ENCODE measurements at regions not wholly inside any gene's neighbourhood (a gene's known extent, or its start where the extent isn't known, plus 50 kb on each side); places are given as distances from the start of the nearest gene placed in this dataset.

DNA sequence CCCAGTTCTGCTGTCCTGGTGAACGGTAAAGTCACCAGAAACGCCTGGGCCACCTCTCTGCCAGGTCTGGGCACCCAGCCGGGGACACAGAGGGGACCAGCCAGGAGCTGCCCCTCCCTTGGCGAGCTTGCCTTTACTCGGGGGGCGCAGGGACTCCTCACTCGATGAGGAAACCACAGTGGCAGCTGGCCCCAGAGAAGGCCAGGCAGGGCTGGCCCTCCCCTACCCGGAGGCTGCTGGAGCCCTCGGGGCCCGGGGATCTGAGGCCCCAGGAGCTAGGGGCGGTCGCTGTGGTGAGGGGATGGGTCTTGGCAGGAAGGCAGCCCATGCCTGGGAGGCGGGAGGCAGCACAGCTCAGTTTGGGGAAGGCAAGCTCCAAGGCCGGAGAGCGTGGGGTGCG lies 80.4 kb upstream of the SLCO4A1 start:
- no peak for DNase-seq (ENCODE audit: low read depth in 2 of 2)

DNA sequence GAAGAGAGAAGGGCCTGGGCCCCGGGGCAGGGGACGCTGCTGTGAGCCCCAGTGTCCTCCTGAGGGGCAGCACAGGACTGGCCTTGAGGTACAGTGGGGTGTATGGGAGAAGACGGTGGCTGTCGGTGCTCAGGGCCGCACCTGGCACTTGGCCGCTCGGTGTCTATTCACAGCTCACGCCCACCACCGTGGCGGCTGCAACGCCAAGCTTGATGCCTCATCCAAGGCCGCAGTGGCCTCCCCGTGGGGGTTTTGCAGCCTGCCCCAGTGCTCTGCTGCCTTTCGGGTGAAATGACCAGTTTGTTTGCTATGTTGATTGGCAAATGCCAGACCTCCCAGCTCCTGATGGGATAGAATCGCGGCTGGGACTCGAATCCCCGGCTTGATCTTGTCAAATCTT lies 79.5 kb upstream of the SLCO4A1 start:
- no peak for DNase-seq (ENCODE audit: low read depth in 2 of 2)

DNA sequence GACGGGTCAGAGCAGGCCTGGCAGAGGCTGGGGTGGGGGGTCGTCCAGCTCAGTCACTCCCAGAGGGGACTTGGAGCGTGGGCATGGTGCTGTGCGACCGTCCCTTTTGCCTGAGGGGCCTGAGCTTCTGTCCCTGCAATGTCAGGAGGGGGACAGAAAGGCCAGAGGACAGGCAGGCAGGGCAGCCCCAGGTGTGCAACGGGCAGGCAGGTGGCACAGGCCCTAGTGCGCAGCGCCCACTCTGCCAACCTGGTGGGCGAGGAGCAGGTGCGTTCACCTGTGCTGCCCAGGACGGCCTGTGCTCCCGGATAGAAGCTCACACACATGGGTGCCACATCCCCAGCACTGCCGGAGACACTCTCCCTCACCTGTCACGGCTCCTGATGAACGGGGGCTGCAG lies 78.7 kb upstream of the SLCO4A1 start:
- no peak for DNase-seq (ENCODE audit: low read depth in 2 of 2)

DNA sequence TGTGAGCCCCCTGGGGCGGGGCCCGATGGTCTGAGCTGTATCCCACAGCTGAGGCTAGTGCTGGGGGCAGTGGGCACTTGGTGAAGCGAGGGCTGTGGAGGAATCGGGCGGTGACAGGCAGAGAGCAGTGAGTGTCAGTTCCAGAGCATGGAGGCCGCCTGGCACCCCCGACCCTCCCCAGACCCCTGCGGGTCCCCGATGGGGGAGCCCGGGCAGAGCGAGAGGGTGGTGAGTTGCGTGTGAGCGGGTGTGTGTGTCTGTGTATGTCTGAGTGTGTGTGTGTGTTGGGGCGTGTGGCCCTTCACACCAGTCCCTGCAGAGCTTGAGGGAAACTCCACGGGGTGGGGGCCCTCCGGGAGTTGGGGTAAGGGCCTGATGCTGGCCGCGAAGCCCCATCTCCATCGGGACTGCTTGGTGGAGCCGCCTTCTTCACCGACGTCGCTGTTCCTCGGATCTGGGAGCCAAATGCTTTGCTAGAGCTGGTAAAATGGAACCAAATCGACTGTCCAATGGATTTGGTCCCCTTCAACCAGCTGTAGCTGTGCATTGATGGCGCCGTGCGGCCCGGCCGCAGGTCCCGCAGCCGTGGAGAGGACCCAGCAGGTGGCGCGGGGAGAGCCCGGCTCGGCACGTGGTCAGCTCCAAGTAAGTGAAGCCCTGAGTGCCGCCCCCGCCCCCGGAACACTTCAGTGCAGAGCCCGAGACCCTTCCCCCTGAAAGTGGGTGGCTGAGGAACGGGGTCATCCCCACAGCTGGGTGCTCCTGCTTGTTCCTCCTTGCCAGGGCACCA lies 77.7 kb upstream of the SLCO4A1 start:
- no peak for DNase-seq (ENCODE audit: low read depth in 2 of 2)

DNA sequence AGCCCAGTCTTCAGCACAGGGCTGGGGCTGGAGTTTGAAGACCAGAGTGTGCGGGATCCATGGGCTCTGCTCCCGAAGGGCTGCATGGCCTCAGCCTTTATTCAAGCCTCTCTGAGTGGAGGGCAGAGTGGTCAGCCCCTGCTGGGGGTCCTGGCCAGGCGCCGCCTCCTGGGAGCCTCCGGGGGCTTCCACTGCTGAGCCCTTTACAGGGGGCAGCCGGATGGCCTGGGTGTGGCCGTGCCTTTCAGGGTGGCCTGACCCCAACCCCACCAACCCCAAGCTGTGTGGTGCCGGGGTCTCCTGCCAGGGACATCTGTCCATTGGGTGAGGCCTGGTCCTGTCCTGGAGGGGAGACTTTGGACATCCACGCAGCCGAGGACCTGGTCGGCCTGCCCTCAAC lies 76.0 kb upstream of the SLCO4A1 start:
- DNase-seq (ENCODE audit: low read depth in 2 of 2) = no peak

DNA sequence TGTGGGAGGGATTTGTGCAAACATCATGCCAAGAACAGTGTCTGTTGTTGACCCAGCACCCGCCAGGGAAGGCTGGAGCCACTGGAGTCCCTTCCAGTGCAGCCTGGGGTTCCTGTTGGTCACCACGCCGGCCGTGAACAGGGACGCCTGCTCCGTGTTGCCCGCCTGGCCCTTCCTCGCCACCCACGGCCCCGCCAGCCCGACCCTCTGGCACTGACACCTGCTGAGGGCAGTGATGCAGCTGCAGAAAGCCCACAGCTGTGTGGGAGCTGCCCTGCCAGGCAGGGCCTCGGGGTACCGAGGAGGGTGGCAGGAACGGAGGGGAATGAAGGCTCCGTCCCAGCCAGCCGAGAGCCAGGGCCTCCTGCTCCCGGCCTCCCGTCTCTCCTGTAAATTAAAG lies 75.5 kb upstream of the SLCO4A1 start:
- DNase-seq (ENCODE audit: low read depth in 2 of 2) = no peak

DNA sequence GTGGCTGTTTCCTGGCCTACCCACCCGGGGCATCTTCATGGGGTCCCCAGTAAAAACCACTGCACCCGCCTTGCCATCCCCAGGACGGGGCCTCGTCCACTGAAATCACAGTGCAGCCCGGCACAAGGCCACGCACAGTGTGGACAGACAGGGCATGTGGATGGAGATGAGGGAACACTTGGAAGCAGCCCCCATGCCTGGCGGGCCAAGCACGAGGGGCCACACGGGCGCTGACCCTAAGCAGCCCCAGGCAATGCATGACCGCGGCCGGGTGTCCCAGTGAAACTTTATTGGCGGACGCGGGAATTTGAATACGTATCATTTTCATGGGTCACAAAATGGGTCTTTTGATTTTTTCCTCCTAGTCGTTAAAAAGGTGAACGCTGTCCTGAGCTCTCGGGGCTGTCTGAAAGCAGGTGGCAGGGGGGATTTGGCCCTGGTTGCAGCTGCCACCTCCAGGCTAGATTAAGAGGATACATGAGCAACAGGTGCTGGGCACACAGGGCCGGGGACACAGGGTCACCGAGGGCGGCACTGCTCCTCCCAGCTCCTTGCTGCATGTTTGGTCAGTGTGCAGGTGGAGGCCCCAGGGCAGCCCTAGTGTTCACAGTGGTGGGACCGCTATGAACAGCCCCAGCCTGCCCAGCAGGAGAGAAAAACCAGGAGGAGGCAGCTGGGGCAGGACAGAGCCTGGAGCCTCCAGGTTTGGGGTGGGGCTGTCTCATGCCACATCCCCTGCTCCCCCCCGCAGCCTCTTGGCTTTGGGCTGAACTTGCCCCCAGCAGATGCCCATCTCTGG lies 74.9 kb upstream of the SLCO4A1 start:
- DNase-seq (ENCODE audit: low read depth in 2 of 2) = no peak

DNA sequence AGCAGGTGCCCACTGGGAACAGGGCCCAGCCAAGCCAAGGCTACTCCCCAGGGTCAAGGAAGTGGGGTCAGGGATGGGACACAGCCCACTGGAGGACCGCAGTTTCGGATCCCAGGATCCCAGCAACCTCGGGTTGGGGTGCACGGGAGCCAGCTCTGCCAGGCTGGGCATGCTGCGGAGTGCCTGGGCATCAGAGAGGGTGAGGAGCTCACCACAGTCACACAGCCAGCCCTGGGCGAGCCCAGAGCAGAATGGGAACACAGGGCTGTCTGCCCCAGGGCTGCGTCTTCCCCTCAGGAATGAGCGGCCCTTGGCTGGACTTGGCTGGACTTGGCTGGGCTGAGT lies 74.3 kb upstream of the SLCO4A1 start:
- DNase-seq (ENCODE audit: low read depth in 2 of 2) = no peak

DNA sequence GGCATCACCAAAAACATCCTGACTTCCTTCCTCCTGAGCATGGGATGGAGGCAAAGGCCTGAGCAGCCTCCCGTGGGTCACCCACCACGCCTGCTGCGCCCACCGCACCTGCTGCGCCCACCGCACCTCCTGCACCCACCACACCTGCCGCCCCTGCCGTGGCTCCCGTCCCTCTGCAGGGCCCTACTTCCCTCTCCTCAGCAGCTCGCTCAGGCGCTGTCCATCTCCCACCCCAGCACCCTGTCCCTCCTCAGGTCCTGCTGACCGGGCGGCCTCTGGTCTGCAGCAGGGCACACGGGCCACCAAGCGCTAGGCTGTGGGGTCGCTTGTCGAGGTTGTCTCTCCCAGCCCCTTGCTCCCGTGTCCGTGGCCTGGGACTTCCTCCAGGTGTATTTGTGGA lies 72.7 kb upstream of the SLCO4A1 start:
- no peak for DNase-seq (ENCODE audit: low read depth in 2 of 2)

DNA sequence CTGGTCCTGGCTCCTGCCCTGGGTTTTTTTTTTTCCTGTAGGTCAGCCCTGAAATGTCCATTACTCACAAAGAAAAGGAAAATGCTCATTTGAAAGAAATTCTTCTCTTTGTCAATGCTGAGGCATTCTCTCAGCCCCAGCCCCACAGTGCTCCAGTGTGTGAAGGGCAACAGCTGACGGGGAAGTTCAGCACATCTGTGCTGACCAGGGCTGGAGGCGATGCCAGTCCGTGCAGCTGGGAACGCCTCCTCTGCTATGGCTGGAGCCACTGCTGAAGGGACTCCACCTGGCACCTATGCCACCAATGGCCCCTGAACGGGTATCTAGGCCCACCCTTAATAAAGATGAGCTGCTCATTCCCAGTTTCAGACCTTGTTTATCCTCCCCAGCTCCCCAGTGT lies 71.9 kb upstream of the SLCO4A1 start:
- DNase-seq (ENCODE audit: low read depth in 2 of 2) = no peak

DNA sequence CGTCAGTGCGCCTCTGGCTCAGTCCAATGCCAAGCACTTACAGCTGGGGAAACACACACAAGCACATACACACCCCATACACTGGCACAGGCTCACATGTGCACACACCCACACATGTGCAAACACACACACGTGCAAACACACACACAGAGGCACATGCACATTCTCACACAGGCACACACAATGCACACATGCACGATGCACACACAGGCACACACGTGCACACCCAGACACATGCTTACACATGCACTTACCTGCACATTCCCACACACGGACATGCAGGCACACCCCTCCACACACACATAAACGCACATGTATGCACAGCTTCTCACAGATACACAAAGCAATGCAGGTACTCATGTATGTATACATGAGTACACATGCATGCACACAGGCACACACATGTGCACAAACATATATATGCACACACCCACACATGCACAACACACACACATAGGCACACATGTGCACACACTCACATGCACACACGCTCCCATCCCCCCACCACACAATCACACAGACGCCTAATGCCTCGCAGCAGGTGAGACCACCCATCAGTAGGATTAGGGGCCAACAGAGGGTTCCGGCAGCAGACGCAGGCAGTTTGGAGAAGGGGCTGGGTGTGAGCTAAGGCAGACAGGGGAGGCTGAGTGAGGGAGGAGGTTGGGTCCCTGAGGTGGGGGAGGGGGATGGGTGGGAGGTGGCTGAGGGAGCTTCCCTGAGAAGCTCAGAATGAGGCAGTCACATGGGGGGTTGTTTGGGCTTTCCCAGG lies 71.2 kb upstream of the SLCO4A1 start:
- no peak for DNase-seq (ENCODE audit: low read depth in 2 of 2)

DNA sequence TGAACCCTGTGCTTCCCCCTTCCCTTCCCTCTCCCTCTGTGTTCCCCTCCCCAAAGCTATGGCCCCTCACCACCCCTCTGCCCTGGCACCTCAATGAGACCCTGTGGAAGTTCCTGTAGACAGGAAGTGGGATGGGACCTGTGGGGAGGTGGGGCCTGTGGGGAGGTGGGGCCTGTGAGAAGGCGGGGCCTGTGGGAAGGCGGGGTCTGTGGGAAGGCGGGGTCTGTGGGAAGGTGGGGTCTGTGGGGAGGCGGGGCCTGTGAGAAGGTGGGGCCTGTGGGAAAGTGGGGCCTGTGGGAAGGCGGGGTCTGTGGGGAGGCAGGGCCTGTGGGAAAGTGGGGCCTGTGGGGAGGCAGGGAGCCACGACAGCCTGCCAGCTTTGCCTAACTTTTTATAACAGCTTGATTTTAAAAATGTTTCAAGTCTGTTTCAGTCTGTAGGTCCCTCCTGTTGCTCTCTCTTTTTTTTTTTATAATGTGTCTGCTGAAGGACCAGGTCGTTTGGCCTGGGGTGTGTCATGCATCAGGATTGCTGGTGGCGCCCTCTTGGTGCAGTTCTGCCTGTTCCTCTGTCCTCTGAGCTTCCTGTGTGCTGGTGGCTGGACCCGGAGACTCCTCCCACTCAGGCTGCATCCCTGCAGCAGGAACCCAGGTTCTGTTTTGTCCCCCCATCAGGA lies 70.5 kb upstream of the SLCO4A1 start:
- peak in 1 of 2 donors; percentile 14 for DNase-seq (ENCODE audit: low read depth in 2 of 2)

DNA sequence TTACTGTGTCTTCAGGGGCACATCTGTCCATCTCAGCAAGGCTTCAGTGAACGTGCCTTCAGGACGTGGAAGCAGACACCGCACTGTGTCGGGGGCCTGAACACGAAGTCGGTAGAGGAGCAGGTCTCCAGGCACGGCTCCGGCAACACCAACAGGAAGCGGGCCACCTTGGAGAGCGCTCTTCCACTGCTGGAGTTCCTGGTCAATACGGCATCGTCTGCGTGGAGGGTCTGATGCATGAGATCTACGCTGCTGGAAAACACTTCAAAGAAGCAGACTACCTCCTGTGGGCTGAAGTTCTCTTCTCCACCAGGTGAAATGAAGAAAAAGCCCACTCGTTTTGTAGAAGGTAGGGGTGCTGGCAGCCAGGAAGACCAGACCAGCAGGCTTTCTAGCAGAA lies 69.3 kb upstream of the SLCO4A1 start:
- DNase-seq (ENCODE audit: low read depth in 2 of 2) = no peak

DNA sequence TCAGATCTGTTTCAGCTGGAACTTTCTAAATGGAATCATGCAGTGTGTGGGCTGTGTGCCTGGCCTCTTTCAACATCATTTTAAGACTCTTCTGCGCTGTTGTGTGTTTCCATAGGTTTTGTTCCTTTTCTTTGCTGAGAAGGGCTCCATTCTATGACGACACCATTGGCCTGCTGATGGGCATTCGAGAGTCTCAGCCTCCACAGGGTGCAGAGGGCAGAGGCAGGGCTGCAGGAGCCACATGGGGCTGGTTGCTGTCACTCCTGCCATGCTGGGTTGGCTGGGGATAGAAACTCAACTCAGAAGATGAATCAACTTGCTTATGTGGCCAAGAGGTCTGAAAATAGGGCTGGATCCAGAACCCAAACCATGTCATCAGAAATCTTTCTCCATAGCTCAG lies 68.5 kb upstream of the SLCO4A1 start:
- no peak for DNase-seq (ENCODE audit: low read depth in 2 of 2)

DNA sequence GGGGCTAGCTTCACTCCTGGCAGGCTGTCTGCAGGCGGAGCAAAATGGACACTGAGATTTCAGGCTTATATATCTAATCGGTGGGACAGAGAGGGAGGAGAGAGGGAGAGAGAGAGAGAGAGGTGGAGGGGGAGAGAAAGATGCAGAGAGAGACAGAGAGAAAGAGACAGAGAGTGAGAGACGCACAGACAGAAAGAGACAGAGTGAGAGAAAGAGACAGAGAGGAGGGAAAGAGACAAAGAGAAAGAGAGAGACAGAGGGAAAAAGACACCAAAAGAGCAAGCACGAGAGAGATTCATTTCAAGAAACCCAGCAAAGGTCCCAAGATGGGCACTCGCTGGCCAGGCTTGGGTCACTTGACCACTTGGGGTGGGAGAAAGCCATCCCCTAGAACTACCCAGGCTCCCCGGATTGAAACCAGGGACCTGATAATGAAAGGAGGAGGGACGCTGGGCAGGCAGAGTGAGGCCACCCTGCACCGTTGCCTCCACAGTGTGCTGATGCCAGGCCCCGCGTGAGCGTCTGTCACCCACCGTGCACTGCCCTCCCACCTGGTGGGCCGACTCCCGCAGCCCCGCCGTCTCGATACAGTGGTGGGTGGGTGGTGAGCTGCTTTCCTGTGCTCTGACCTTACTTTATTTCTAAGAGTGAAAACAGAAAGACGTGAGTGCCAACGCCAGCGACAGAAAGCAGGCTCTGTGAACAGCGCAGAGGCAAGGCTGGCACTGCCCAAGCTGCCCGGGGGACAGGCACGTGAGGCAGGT lies 67.9 kb upstream of the SLCO4A1 start:
- no peak for DNase-seq (ENCODE audit: low read depth in 2 of 2)

DNA sequence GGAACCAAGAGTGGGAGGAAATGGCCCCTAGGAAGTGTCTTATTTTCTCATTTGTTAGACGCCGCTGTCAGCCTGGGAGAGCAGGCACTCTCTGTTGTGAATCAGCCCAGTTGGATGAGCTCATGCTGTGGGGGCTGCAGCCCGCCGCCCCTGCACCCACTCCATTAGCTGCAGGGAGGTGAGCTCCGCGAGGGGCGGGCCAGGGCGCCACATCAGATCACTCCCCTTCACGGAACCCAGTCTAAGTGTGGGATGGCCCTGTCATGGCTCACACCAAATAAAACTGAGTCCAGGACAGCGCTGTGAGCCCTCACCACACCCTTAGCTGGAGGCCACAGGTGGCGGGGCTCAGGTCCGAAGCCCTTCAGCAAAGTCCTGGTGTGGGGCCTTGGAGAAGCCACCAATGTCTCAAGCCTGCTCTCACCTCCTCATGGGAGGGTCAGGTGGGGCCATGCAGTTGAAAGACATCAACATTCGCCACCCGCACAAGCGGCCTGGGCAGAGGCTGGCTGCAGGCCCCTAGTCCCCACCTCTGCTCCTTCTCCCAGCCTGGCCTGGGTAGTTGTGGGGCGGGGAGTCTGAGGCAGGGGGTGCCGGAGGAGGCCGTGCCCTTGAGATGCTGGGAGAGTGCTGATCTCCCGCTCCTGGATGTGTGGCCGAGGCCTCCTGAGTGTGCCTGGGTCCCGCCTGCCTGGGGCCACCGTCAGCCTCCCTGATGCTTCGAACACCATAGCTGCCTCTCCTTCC lies 66.2 kb upstream of the SLCO4A1 start:
- no peak for DNase-seq (ENCODE audit: low read depth in 2 of 2)

DNA sequence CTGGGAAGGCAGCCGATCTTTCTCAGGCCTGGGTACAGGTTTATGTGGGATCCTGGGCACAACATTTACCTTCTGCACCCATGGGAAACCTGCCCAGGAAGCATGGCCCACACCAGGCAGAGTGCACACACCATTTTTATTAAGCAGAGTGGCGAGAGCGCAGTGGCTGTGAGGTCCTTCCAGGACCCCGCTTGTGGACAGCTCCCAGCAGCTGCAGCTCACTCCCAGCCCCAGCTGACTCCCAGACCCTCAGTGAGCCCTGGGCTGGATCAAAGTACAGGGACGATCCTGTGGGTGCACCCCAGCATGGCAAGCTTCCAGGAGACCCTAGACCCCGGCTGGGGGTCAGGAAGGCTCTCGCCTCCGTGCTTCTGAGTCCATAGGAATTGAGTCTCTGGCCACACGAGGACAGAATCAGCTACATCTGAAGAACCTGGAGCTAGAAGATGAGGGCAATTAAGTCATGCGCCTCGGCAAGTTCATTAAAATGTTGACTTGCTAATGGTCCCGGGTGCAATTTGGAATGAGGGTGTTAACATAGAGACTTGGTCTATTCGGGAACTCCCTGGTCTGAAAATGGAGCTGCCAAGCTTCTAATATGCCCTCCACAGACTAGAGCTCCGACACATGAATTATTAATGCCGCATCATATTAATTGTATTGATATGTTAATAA lies 65.4 kb upstream of the SLCO4A1 start:
- DNase-seq (ENCODE audit: low read depth in 2 of 2) = no peak

DNA sequence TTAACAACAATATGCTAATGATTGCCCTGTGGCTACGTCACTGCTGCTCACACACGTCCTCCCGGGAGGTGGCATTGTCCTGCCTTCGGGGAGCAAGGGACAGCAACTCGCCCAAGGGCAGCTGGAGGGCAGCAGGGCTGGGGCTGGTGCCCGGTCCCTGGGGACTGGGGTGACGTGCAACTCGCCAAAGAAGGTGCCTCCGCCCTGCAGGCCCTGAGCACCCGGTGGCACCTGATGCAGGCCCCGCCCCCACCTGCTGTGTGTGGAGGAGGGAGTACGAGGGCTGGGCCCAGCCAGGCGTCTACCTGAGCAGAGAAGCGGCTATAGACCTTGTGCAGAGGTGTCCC lies 64.8 kb upstream of the SLCO4A1 start:
- DNase-seq (ENCODE audit: low read depth in 2 of 2) = no peak

DNA sequence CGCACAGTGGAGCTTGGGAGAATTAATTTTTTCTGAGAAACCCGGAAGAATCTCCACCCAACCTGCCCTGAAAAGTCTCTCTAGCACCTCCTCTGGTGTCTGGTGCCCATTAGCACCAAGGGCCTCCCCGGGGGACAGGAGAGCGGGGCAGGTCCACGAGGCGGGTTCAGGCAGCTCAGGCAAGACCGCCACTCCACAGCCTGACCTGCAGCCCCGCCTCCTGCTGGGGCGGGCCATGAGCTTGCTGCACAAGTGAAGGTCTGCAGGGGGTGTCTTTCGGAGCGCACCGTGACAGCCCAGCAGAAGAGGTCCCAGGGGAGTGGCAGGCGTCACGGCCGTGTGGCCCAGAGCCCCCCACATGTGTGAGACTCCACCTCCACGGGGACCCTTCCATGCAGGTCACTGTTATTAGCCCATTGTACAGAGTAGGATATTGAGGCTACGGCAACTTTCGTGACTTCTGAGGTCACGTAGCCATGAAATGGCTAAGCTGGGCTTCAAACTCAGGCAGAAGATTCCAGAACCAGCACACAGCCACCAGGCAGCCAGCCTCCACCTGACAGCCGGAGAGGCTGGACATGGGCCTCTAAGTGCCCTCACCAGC lies 63.9 kb upstream of the SLCO4A1 start:
- DNase-seq (ENCODE audit: low read depth in 2 of 2) = no peak

DNA sequence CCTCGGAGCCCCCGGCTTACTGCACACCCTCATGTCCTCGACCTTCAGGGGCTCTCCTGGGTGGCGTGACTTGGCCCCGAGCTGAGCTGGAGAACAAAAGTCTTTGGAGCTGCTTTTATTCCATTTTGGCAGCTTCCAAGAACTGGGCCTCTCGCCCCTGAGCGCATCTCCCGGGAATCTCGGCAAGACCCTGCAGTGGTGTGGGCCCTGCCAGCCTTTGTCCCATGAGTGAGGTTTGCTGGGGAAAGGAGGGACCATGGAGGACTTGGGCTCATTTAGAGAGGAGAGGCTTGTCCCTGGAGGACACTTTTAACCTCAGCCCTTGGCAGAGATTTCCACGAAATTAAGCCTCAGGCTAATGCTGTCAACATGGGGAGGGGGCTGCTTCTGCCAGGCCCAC lies 62.3 kb upstream of the SLCO4A1 start:
- no peak for DNase-seq (ENCODE audit: low read depth in 2 of 2)
